HG03064 (cell line): ENCODE measurements at regions not wholly inside any gene's neighbourhood (a gene's known extent, or its start where the extent isn't known, plus 50 kb on each side); places are given as distances from the start of the nearest gene placed in this dataset.

ENCODE experiments used
- ATAC-seq: cut with Tn5 transposase; IDR thresholded peaks from one replicate; pipeline ENCODE4 v1.9.1; 2021; ENCODE audit warnings: low read depth; ENCODE audit not compliant: unreplicated experiment

- no peak for ATAC-seq
These were observed 1121.3 kb upstream of the AUTS2 start for GRCh38 chr7:68476966-68477365.

GRCh38 chr7:68478326-68478725, 1119.9 kb upstream of the AUTS2 start:
- no peak for ATAC-seq

GRCh38 chr7:68482800-68483199, 1115.5 kb upstream of the AUTS2 start:
- no peak for ATAC-seq

- ATAC-seq: no peak
These were observed 1113.5 kb upstream of the AUTS2 start for GRCh38 chr7:68484731-68485130.

- no peak for ATAC-seq
These were observed 1112.9 kb upstream of the AUTS2 start for GRCh38 chr7:68485253-68485917.

GRCh38 chr7:68488341-68489060, 1109.8 kb upstream of the AUTS2 start:
- ATAC-seq: no peak

- ATAC-seq: no peak
These were observed 1106.5 kb upstream of the AUTS2 start for GRCh38 chr7:68491523-68492358.

- no peak for ATAC-seq
These were observed 1106.0 kb upstream of the AUTS2 start for GRCh38 chr7:68492359-68492690.

GRCh38 chr7:68503400-68503799, 1094.9 kb upstream of the AUTS2 start:
- no peak for ATAC-seq

GRCh38 chr7:68504716-68505115, 1093.6 kb upstream of the AUTS2 start:
- ATAC-seq: no peak

GRCh38 chr7:68505721-68506120, 1092.6 kb upstream of the AUTS2 start:
- ATAC-seq: no peak

- ATAC-seq: no peak
These were observed 1090.6 kb upstream of the AUTS2 start for GRCh38 chr7:68507668-68508067.

- no peak for ATAC-seq
These were observed 1089.2 kb upstream of the AUTS2 start for GRCh38 chr7:68509054-68509453.

- no peak for ATAC-seq
These were observed 1088.7 kb upstream of the AUTS2 start for GRCh38 chr7:68509603-68510002.

GRCh38 chr7:68511281-68511680, 1087.0 kb upstream of the AUTS2 start:
- ATAC-seq: no peak

GRCh38 chr7:68512466-68512865, 1085.8 kb upstream of the AUTS2 start:
- no peak for ATAC-seq

GRCh38 chr7:68518060-68518459, 1080.2 kb upstream of the AUTS2 start:
- ATAC-seq: no peak

GRCh38 chr7:68524126-68524525, 1074.1 kb upstream of the AUTS2 start:
- no peak for ATAC-seq

GRCh38 chr7:68529221-68529620, 1069.1 kb upstream of the AUTS2 start:
- ATAC-seq: no peak

GRCh38 chr7:68535266-68535665, 1063.0 kb upstream of the AUTS2 start:
- no peak for ATAC-seq

GRCh38 chr7:68537051-68537773, 1061.1 kb upstream of the AUTS2 start:
- no peak for ATAC-seq
